ENCODE measurements at regions not wholly inside any gene's neighbourhood (a gene's known extent, or its start where the extent isn't known, plus 50 kb on each side); places are given as distances from the start of the nearest gene placed in this dataset.
A peak's percentile ranks its signal among the peaks of the same experiment; 100 is the strongest.
"Not testable (repeated sequence)": the region's sequence is repeated elsewhere in the genome, so short reads cannot be mapped to it uniquely, and the experiment has no call there.

- DNase-seq (ENCODE audit: low read depth): no peak
- H3K4me3 ChIP-seq (ENCODE audit: low read depth, low read length): no peak overlapping the region
- in situ Hi-C loops (cut with HindIII; ENCODE audit: low sequenced_read_pairs): no loop called here
- TF ChIP-seq CTCF (IDR thresholded peaks at IDR 0.05; ENCODE audit: low read depth, low read length, missing control alignments): no peak
Observed at GRCh38 chr5:164224772-164225171, 719.4 kb downstream of the MAT2B start.

- in situ Hi-C loops (cut with HindIII; ENCODE audit: low sequenced_read_pairs): no loop called here
- TF ChIP-seq CTCF (IDR thresholded peaks at IDR 0.05; ENCODE audit: low read depth, low read length, missing control alignments): no peak
Observed at GRCh38 chr5:164230341-164230740, 724.9 kb downstream of the MAT2B start.

GRCh38 chr5:164233791-164234190, 728.4 kb downstream of the MAT2B start:
- in situ Hi-C loops (cut with HindIII; ENCODE audit: low sequenced_read_pairs): no loop called here
- no peak for TF ChIP-seq CTCF (IDR thresholded peaks at IDR 0.05; ENCODE audit: low read depth, low read length, missing control alignments)
- peak; percentile 82 for DNase-seq (ENCODE audit: low read depth)
- no peak overlapping the region for H3K4me3 ChIP-seq (ENCODE audit: low read depth, low read length)

More at GRCh38 chr5:164230341-164230740, 724.9 kb downstream of the MAT2B start:
- no peak overlapping the region for H3K4me3 ChIP-seq (ENCODE audit: low read depth, low read length)
- DNase-seq (ENCODE audit: low read depth): no peak

- DNase-seq (ENCODE audit: low read depth): no peak
- in situ Hi-C loops (cut with HindIII; ENCODE audit: low sequenced_read_pairs): no loop called here
- H3K4me3 ChIP-seq (ENCODE audit: low read depth, low read length): no peak overlapping the region
- TF ChIP-seq CTCF (IDR thresholded peaks at IDR 0.05; ENCODE audit: low read depth, low read length, missing control alignments): no peak
Observed at GRCh38 chr5:164234321-164234720, 728.9 kb downstream of the MAT2B start.

- DNase-seq (ENCODE audit: low read depth): peak; percentile 96
- H3K4me3 ChIP-seq (ENCODE audit: low read depth, low read length): no peak overlapping the region
- TF ChIP-seq CTCF (IDR thresholded peaks at IDR 0.05; ENCODE audit: low read depth, low read length, missing control alignments): no peak
- in situ Hi-C loops (cut with HindIII; ENCODE audit: low sequenced_read_pairs): no loop called here
Observed at GRCh38 chr5:164235300-164235891, 730.0 kb downstream of the MAT2B start.

- DNase-seq (ENCODE audit: low read depth): no peak
- TF ChIP-seq CTCF (IDR thresholded peaks at IDR 0.05; ENCODE audit: low read depth, low read length, missing control alignments): no peak
- no peak overlapping the region for H3K4me3 ChIP-seq (ENCODE audit: low read depth, low read length)
- in situ Hi-C loops (cut with HindIII; ENCODE audit: low sequenced_read_pairs): no loop called here
Observed at GRCh38 chr5:164237486-164237885, 732.1 kb downstream of the MAT2B start.

- DNase-seq (ENCODE audit: low read depth); in situ Hi-C loops (cut with HindIII; ENCODE audit: low sequenced_read_pairs); H3K4me3 ChIP-seq (ENCODE audit: low read depth, low read length): not testable (repeated sequence)
Observed at GRCh38 chr5:164251781-164252180, 746.4 kb downstream of the MAT2B start.

All from astrocyte of the cerebellum (primary cell).